ENCODE measurements at regions not wholly inside any gene's neighbourhood (a gene's known extent, or its start where the extent isn't known, plus 50 kb on each side); places are given as distances from the start of the nearest gene placed in this dataset.

DNA sequence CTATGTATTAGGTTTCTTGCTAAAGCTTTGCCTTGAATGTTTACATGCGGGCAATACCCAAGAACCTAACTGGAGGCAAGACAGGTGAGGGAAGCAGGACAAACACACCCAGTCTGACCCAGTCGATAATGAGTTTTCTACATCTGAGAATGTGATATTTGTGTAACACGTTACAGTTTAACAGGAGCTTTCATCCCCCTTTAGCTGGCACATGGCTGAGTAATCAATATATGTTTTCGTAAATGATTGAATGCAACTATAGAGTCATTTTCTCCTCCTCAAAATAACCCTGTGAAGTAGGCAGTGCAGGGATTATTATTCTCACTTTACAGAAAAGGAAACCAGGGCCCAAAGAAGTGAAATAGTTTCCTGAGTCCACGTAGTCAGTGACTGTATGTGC lies 84.7 kb upstream of the HTR4 start:
- TF ChIP-seq POLR2A (IDR thresholded peaks at IDR 0.05) (no peak), CTCF (IDR thresholded peaks at IDR 0.05) (no peak)
